HG03457 (cell line): ENCODE measurements at regions not wholly inside any gene's neighbourhood (a gene's known extent, or its start where the extent isn't known, plus 50 kb on each side); places are given as distances from the start of the nearest gene placed in this dataset.
A peak's percentile ranks its signal among the peaks of the same experiment; 100 is the strongest.

Experiments
- ATAC-seq: cut with Tn5 transposase; IDR thresholded peaks from one replicate; pipeline ENCODE4 v1.9.1; 2021; ENCODE audit warnings: moderate number of reproducible peaks; ENCODE audit not compliant: unreplicated experiment

DNA sequence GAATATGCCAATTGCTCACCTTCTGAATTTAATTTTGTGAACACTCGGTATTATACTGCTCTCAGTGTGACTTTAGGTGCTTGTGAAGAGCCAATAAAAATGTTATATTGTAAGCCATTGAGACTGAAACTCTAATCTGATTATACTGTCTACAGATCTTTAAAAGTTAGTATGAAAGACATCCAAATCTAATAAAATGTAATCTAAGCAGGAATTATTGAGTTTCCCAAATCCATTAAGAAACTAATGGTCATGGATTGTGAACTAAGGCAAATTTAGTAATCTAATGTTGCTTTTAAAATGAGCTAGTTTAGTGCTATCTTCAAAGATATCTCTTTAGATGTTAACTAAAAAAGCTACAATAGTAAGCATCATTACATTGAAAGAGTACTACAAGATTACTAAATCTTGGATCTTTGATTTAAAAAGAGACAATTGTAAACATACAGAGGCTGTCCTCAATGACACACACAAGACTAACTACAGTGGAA is 1132.4 kb upstream of the B3GALT2 start:
- no peak for ATAC-seq

DNA sequence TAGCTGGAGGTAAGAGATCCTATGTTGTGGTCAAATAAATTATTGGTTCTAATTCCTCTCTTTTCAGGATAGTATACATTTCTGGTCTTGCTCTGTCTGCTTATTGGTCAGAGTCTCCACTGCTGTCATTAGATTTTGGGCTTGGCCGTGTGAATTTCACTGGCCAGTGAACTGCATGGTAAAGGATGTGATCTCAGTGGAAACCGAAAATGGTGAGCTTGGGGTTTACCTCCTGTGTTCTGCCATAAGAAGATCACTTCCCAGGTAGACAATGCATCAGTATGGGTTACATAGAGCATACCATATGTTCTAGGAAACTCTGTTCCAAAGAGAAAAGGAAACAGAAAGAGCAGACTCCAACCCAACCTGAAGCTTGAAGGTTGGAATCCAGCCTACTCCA is 1123.3 kb upstream of the B3GALT2 start:
- no peak for ATAC-seq

DNA sequence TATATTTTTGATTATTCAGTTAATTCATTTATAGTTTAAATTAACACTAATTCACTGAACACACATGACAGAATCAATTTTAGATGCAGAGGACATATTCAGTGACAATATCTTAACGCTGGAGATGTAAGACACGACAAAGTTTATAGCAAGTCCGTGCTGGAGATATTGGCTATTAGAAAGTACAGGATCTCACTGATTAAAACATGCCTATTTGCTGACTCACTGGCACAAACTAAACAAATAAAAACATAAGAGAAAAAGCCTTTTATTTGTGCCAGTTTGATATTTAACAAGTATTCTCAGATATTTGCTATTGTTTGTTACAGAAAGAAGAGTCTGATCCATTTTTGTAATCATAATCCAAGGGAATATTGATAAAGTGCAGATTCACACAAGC is 1122.9 kb upstream of the B3GALT2 start:
- no peak for ATAC-seq

DNA sequence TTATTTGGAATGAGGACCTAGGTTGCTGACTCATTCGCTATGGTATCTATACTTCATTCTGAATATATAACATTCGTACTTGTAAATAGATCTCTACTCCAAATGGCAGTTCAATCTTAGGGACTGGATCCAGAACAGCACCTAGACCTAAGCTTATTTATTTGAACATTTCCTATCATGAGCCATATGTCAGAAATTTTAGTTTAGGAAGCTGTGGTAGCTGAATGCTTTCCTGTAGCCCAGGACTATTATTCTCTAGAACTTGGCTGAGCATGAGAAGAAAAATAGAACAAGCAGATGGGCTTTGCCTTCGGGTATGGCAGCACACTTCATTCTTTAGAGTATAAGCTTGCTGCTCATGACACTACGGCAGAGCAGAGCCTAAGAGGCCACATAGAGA is 1114.4 kb upstream of the B3GALT2 start:
- ATAC-seq = no peak

DNA sequence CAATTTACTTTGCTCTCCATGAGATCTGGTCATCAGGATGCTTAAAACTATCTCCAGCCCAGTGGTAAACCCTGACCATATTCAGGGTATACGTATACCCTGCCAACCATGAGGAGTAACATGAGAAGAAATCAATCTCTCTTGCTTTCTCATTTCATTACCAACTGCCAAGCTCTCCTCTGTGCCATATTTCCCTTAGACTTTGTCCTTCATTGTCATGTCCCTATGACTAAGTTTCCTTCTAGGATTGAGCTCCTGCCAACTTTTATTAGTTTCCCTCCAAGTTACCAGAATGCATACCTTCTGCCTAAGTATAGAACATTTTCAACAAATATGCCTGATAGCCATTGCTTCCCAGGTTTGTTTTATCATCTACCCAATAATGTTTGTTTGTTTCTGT is 1113.9 kb upstream of the B3GALT2 start:
- no peak for ATAC-seq

DNA sequence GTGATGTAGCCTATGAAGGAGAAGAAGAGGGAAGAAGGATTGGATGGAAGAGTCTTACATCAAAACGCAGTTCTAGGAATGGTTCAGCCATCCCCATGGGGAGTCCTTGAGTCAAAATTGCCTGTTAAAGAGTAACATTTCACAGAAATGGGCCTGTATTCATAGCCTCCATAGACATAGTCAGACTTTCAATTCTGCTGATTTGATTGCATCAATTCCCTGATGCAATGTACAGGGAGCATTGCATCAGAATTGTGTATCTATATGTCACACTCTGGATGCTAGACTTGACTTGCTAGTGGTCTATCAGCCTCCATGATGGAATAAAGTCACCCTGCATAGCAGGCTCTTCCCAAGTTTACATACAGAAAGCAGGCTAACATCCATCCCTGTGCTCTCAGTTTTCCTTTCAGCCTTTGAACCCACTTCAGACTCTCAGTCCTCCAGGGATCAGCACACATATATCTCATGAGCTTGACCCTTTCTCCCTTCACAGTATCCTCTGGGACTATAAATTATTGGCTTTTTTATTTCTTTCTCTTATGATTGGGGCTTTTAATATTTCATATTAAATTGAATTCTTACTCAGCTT is 1111.7 kb upstream of the B3GALT2 start:
- ATAC-seq = no peak

DNA sequence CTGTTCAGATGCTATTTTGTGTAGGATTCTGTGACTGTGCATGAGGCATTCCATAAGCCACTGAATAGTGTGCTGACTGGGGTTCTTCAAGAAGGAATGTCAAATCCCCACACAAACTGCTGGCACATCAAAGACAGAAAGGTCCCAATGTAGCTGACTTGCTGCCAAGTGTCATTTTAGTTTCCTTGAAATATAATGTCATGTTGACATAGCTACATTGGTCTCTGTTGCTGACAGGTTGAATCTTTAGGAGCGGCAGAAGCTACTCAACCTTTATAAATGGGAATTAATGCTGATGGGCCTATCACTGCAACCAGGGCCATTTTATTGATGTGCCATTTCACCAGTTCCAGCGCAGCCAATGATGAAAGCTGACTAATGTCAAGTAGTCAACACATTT is 1110.7 kb upstream of the B3GALT2 start:
- ATAC-seq = no peak

DNA sequence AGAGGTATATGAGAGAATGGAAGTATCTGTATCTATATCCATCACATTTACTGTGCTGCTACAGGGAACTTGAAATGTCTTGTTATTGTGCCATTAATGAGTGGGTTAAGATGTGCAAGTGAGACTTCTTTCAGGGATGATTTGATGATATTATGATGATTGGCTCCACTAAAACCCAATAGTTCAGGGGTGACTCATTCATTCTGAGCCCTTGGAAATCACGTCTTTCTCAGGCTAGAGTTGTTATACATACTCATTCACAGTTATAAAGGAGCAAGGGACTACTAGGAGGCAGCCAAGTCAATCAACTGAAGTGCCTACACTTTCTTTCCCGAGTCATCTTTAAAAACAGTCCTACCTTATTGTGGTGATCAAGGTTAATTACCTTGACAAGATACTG is 1109.8 kb upstream of the B3GALT2 start:
- no peak for ATAC-seq

DNA sequence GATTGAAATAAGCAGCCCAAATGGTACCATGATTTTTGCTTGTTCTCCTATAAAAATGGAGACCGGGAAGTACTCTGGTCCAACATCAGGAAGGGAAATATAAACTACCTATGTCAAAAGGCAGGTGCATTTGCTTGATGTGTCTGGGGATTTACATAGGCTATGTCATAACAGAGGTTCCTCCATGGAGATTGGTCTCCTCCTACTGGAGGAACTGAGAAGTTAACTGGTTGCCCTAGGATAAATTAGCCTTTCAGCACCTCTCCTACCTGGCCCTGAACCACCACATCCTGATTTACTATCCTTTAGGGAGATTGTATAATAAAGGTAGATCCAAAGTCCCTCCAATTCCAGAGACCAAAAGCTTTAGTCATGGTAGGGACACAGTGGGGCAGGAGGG is 1109.3 kb upstream of the B3GALT2 start:
- peak; percentile 88 for ATAC-seq

DNA sequence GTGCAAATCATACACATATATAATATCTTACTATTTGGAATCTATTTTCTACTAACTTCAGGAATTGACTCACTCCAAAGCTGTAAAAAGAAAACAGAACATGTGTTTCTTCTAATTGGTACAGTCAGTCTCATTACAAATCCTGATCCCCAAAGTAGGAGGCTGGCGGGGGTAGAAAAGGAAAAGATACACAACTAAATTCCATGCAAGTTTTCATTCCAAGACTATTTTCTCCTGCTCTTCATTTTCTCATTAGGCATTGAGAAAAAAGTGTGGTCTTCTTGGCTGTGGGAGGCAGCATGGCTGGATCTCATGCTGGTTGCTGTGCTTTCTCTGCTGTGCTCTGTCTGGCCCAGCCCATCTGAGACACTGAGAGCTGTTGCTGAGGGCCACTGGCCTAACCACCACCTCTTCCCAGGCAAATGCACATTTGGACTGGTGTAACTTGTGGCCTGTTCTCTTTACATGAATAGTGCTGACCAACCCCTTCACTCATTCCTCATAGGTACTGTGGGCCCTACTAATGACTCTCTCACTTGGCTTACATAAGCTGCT is 1107.5 kb upstream of the B3GALT2 start:
- no peak for ATAC-seq

DNA sequence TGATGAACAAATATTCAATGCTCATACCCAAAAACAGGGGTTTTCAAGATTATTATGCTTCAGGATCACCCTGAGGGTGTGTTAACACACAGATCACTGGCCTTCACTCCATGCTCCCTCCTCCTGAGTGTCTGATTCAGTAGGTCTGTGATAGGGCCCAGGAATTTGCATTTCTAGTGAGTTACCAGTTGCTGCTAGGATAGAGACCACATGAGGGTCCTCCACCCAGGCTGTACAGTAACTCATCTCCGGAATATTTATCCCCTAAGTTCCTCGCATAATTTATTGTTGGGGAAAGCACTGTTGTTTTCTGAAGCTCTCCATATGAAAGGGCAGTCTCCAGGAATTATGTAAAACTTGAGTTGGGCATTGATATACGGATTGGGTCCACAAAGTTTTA is 1106.6 kb upstream of the B3GALT2 start:
- ATAC-seq = no peak

DNA sequence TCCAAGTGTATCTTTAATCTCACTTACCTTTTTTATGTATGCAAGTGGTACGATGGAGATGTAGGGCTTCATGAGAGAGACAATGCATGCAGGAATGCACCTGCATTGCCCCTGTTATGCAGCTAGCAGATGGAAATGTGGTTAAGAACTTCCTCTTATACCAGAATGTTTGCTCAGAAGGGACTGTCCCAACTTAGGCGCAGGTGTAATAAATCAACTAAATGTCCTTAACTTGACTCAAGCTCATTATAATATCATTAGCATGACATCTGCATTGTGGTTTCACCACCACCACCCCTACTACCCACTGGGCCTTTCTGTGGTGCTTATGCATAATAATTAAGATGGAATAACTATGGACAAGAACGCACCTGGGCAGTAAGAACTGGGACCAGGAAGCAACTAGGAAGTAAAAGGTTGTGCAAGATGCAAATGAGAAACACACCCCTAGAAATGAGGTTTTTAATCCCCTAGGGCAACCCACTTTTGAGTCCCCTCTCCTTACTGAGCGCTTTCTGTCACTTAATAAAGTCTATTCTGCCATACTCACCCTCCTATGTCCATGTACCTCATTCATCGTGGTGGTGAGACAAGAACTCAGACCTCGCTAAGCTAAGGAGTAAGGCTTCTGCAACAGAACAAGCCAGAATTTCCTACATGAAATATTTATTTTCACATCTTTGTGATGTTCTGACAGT is 1103.3 kb upstream of the B3GALT2 start:
- ATAC-seq = peak; percentile 98

DNA sequence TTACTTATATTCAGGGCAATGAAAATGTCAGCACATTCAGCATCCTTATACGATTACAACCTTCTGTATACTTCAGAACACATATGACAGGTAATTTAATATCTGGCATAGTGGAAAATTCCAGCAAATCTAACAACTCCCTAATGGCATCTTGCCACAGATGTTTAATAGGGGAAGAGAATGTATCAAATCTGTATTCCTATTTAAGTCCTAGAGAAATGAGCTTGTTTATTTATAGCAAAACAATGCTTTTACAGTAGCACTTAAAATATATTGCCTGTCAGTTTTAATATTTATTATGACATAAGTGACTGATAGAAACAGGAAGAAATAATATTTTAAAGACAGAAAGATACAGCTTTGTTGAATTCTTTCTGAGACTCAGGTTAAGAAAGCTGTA is 1101.8 kb upstream of the B3GALT2 start:
- ATAC-seq = no peak

DNA sequence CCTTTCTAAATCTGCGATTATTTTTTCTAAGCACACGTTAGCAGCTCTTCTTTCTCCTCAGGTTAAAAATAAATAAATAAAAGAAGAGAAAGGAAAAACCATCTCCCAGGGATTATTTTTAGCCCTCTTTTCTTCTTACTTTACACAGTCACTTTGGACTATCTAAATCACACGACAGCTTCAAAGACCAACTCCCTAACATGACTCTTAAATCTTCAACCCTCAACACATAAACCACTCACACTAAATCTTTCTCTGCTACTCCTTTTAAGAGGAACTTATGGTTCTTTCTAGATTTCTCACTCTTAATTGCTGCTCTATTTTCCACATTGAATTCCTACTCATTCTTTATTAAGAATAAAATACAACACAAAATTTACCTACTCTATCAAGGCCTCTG is 1095.0 kb upstream of the B3GALT2 start:
- ATAC-seq = no peak

DNA sequence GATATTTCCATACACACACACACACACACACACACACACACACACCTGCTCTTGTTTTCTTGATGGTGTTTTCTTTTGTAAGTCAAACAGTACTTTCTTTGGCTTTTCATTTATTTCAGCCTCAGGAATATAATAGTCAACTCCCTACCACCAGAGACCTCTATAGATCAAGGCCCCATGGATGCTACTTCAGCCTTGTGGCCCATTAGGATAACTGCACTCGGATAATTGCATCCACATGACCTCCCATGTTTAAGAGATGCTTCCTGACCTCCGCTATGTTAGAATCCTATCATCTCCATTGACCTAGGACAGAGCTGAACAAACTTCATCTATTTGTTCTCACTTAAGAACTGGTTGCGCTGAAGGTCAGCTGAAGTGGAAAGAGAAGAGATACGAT is 1094.0 kb upstream of the B3GALT2 start:
- no peak for ATAC-seq

DNA sequence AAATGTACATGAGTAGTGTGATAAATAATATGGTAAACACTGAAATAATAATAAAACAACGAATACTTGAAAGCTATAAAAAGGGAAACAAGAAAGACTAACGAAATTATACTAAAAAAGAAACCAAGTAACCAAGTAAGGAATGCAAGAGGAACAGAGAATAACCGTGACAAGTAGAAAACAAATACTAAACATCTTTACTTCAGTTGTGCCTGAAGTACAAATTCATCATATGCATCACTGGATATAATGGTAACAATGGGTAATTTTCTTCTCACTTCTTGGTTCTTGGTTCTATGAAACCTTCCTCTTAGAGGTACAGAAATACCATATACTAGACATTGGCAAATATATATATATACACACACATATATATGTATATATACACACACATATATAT is 1093.6 kb upstream of the B3GALT2 start:
- peak; percentile 56 for ATAC-seq

DNA sequence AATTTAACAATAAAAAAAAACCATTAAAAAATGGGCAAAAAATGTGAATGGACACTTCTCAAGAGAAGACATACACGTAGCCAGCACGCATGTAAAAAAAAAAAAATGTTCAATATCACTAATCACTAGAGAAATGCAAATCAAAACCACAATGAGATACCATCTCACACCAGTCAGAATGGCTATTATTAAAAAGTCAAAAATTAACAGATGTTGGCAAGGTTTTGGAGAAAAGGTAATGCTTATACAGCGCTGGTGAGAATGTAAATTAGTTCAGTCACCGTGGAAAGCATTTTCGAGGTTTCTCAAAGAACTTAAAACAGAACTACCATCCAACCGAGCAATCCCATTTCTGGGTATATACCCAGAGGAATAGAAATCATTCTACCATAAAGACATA is 1091.5 kb upstream of the B3GALT2 start:
- peak; percentile 78 for ATAC-seq

DNA sequence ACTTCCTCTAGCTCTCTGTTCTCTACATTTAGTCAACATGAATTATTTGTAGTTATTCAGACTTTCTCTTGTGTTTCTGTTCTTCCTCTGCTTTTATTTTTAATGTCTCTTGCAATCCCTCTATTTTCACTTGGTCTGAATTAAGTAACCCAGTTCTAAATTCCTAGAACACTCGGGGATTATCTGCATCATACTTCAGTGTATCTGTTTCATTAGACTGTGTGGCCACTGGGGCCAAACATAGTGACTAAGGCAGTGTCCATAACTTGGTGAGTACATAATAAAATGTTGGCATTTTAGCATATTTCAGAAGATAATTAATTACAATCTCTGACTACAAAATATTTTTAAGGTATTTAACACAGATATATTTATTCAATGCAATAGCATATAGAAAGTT is 1087.2 kb upstream of the B3GALT2 start:
- no peak for ATAC-seq

DNA sequence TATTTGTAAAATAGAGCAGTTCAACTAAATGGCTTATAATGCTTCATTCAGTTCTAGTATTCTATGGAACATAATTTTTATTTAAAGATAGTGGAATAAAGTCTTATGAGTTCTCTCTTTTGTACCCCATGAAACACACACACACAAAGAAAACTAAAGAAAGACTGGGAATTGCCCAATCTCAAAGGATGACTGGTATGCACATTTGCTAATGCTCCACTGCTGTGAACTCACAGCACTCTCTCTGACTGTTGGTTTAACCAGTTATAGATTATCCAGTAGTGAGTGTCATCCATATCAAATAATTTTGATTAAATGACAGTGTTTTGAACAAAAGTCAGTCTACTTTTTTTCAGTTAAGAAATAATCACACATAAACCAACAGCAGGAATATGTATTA is 1082.4 kb upstream of the B3GALT2 start:
- no peak for ATAC-seq

DNA sequence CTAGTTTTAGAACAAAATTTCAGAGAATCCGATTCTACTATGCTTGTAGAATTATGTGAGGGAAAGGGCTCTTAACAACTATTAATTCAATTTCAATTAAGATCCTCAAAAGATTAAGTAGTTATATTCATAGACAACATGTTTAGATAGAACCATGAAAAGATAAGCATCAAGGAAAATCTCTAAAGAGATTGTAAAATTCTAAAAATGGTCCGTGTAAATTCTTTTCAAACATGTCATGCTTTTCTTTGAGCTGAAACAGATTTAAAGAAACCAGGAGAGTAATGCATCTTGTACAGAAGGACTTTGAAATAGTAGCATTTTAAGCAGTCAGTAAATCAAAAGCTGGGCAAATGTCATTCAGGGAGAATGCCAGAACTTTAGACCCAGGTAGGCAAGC is 1080.6 kb upstream of the B3GALT2 start:
- ATAC-seq = no peak

DNA sequence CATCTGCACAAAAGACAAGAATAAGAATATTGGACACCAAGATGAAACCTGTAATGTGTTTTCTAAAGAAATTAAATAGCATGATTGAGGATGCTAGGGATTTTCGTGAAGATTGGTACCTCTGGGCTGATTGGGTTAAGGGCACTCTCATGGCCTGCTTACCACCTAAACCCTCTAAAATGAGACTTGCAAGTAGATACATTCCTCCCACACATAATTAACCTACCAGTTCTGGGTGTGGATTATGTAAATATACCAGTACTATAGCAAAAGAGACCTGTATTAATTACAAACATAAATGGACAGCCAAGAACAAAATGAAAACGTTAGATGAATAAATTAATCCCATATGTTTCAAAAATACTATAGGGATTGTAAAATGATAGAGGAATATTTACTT is 1069.6 kb upstream of the B3GALT2 start:
- no peak for ATAC-seq

DNA sequence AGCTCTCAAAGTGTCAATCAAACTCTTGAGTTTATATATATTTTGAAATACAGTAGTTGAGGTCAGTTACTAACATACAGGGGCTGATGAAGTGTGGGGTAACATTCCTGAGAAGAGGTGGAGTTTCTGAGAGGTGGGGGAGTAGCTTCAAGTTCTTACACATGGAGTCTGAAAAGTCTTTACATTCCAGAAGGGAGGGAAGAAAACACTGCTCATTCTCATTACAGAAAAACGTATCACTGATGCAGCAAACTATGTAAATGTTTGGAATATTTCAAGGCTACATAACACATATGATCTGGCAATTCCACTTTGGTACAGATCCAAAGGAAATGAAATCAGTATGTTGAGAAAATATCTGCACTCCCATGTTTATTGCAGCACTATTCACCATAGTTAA is 1065.8 kb upstream of the B3GALT2 start:
- ATAC-seq = no peak

DNA sequence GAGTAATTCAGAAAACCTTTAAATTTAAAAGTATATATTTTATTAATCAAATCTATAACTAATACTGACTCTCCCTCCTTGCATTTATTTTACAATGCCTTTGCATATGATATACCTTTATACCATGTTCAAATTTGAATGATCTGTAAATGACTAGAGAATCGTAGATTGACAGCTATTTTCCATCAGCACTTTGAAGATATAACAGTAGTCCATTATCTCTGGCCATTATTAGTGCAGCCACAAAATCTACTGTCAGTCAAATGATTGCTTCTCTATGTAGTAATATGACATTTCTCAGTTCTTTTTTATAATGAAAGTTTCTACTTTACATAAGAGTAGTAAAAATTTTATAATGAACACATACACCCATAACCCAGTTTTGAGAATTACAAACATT is 1054.8 kb upstream of the B3GALT2 start:
- ATAC-seq = no peak
